ENCODE measurements at regions not wholly inside any gene's neighbourhood (a gene's known extent, or its start where the extent isn't known, plus 50 kb on each side); places are given as distances from the start of the nearest gene placed in this dataset.

GRCh38 chr3:66661628-66662027 lies 160.8 kb upstream of the LRIG1 start:
- no peak for TF ChIP-seq POLR2A (IDR thresholded peaks at IDR 0.05; ENCODE audit: low read depth, low read length)
- TF ChIP-seq NRF1 (conservative IDR thresholded peaks at IDR 0.05; ENCODE audit: low read depth, low read length), result no peak

Measured in GM12878 (cell line).